ENCODE measurements at regions not wholly inside any gene's neighbourhood (a gene's known extent, or its start where the extent isn't known, plus 50 kb on each side); places are given as distances from the start of the nearest gene placed in this dataset.

DNA sequence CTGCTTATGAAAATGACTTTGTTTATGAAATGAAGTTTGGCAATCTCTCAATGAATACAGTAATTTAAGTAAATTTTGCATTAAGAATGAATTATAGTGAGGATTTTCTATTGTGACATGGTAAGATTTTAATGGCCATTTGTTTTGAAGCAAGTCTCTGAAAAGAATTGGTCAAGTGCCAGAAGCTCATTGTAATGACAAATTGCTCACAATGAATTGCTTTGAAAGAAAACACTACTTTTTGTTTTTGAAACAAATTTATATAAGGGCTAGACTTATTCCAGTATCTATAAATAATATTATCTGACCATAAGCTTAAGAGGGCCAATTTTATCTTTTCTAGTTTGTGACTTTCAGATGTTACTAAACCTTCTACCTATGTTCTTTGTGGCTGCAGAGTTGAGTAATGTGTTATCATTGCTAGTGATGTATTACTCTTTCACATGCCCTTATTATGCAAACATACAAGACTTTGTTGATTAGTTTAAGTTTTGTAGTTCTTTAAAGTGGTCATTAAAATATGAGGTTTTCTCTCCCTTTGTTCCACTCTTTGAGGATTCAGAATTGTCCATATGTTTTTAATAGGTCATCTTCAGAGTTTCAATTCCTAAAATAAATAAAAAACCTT is 93.0 kb upstream of the ZNF608 start:
- DNase-seq (ENCODE audit: low read depth in 3 of 3) = no peak

DNA sequence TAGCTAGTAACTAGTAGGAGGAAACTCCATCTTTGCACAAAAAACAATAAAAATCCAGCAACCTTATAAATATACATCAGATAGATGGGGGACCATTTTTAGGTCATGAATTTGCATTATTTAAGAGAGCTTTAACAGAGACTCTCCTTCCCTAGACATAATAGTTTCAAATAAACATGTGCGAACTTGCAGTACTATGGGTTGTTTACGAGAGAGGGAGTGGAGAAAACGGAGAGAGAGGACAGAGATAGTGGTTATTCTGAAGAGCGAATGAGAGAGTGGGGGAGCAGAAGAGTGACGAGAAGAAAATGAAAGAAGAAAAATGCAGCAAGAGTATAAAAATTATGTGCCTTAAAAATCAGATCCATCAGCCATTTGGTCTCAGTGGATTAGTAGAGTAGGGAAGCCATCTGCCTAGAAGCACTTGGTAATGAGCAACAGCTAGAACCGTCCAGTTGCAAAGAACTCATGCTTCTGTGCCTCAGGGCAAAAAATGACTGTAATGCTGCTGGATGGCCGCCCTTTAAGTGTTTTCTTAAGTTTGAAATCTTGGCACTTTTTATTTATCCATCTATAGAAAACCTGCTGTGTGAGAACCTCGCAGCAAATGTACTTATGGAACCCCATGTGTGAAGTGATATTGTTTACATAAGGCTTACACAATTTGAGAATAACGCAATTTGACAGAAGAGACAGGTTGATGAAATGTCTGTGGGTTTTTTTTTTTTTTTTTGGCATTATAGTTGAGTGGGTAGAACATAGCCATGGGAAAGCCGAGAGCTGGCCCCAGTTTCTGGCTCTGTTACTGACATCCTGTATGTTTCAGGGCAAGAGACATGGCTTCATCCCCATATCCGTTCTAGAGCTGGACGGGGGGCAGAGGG is 95.6 kb upstream of the ZNF608 start:
- DNase-seq (ENCODE audit: low read depth in 3 of 3) = no peak

DNA sequence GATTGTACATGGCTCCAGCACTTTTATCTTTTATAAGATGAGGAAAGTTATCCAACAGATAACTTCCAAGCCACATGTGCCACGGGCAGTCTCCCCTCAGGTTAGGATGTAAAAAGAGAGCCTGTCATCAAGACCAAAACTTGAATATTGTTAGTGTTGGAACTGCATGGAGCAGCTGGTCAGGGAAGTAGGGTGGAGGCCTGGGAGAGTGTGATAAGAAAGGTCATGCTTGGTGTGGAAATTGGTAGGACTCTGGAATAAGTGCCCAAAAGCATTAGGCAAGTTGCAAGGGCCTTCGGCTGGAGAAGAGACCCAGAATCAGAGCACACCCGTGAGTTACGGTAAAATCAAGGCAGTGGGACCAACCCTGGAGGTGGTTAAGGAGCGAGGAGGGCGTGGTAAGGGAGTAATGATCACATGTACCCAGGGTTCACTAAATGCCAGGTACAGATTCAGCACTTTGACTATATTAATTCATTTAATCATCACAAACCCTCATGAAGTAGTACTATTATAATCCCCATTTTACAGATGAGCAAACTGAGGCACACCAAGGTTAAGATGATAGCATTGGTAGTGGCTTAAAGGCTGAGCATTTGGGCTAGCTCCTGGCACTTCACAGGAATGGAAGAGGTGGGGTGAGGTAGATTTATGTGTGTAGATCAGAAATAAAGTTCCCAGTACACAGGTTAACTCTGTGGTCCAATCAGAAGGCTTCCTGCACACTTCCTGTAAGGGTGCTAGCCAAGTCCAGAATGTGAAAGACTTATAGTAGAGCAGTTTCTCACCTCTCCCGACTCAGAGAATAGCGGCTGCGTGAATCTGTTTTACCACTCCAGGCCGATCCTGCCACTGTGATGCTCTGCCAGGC is 96.5 kb upstream of the ZNF608 start:
- DNase-seq (ENCODE audit: low read depth in 3 of 3) = no peak

DNA sequence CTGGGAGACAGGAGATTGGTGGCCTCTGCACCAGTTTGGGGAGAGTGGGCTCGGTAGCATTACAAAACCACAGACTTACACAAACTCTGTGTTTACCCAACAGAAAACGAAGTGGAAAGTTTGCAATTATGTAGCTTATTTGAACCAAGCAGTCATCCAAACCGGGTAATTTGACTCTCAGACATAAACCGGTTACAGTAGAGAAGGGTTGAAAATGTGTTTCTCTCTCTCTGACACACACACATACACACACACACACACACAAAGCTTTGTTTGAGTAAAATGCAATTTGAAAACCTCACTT is 97.1 kb upstream of the ZNF608 start:
- DNase-seq (ENCODE audit: low read depth in 3 of 3) = no peak

DNA sequence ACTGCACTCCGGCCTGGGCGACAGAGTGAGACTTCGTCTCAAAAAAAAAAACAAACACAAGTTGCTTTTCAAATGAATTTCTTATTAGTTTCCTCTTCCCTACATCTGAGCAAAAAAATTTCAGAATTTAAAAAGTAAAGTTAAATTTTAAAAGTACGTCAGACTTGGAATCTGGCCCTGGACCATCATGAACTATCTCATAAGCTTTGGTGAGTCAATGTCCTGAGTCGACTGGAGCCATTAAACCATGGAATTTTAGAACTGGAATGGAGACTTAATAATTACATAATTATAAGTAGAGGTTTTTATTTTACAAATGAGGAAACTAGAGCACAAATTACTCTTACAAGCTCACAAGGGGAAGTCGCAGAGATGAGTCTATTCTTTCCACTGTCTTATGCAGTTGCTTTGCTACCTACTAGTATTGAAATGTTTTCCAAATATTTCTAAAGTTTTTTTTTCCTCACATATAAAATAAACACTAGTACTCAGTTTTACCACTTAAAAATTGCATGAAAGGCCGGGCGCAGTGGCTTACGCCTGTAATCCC is 98.0 kb upstream of the ZNF608 start:
- DNase-seq (ENCODE audit: low read depth in 3 of 3) = no peak

DNA sequence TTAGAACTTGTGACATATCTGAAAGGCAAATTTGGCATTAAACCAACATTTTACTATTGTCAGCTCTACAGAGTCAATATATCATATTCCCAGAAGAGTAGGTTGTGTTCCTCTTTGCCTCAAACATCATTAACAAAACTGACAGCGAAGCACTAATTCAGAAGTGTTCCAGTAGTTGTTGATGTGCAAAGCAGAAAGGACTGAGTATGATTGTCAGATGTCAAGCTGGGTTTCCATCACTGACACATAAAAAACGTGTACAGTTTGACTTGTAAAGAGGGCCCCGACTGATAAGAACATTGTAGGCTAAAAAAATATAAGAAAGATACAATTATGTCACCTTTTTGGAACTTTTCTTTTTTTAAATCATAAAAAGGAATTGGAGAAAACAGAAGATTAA is 101.5 kb upstream of the ZNF608 start:
- no peak for DNase-seq (ENCODE audit: low read depth in 3 of 3)

DNA sequence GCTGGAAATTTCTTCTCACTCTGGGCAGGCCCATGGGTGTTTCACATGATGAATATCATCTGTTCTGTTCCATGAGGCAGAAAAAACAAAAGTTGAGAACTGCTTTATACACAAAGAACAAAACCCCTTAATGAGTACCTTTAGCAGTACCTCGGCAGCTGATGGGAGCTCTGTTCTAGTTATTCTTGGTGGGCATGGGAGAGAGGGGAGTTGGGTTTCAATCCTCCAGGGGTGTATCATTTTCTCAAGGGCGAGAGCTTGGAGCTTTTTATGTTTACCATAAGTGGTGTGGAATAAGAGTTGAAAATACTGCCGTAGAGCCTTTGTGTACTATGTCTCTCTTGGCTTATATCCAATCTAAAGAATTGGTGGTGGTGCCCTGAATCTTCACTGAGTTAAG is 103.3 kb upstream of the ZNF608 start:
- no peak for DNase-seq (ENCODE audit: low read depth in 3 of 3)

DNA sequence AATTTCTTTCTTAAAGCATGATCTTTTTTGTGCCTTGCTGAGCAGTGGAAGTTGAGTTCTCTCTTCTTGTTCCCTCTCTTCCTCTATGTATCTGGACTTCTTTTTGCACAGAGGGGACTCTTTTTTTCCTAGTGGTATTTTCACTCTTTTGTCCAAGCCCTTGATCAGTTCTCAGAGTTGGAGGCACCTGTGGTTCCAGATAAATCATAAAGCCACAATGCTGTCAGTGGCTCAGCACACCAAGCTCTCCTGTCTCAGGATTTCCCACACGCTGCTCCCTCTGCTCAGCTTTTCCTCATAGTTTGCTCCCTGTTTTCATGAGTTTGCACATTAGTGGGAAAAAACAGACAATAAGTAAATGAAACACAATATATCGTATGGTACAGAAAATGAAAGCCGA is 110.3 kb upstream of the ZNF608 start:
- no peak for DNase-seq (ENCODE audit: low read depth in 3 of 3)

DNA sequence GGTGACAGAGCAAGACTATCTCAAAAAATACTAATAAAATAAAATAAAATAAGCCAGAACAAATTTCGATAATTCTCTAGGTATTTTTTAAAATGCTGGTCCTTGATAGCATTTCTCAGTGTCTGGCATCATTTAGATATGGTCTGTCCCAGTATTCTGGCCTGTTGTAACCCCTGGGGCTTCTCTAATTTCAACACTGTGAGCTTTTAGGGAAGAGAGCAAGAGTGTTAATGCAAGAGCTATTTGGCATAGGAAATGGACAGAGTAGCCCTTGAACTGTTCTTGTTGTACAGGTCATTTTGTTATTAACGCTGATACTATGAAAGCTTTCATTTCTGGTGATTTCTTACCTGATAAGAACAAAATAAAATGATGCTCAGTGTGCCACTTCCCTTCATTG is 112.2 kb upstream of the ZNF608 start:
- DNase-seq (ENCODE audit: low read depth in 3 of 3) = no peak

DNA sequence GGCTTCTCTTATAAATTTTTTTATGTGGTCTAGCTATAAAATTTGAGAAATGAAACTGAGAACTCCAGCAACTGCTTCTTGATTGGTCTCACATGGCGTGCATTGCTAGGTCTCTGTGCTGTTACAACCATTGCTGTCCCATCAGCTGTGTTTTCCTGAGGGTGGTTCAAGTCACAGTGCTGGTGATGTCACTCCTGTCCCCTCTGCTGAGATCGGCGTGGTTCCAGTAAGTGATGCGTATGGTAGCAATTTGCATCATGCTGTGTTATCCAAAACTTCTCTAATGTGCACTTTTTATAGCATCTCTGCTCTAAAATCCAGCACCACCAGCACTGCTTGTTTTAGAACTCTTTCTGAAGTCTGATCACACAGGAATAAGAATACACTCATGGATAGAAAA is 112.6 kb upstream of the ZNF608 start:
- no peak for DNase-seq (ENCODE audit: low read depth in 3 of 3)

DNA sequence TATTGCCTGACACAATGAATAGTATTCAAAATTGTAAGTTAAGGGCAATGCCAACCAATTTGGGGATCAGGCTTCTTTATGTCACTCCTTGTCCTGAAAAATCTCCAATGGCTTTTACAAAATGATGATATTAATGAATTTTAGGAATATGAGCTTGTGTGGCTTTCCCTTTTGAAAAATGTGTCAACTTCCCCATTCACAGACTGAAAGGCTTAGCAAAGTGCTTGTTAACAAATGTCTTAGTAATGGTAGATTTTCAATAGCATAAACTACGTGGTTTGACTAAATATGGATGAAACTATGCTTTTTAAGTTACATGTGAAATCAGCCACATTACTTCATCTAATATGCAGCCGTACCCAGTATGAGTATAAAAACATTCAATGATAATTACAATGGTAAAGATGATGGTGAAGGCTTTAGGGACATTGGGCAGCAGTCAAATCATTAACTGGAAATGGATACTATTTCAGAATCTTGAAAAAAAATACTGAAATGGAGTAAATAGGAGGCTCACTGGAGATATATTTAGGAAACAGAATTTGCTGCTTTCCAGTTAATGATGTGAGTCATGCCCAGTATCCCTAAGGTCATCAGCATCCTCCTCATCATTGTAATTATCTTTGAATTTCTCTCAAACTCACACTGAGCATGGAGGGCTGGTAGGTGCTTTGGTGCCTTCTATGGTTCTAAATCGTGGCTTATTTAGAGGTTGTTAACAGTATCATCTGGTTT is 113.3 kb upstream of the ZNF608 start:
- DNase-seq (ENCODE audit: low read depth in 3 of 3) = no peak

DNA sequence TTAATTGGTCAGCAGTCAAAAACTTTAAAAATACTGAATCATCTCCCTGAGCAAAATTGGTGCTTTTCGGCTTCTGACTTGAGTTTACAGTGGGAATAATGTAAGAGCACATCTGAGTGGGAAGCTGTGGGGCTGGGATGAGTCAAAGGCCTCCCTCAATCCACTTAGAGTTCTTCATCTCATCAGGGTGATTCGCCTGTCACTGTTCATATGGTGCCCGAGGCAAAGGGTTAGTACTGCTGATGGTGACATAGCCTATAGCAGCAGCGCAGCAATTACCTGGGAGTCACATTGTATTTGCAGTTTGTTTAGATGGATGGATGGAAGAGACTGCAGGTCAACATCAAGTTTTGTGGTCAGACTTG is 113.8 kb upstream of the ZNF608 start:
- DNase-seq (ENCODE audit: low read depth in 3 of 3) = no peak

DNA sequence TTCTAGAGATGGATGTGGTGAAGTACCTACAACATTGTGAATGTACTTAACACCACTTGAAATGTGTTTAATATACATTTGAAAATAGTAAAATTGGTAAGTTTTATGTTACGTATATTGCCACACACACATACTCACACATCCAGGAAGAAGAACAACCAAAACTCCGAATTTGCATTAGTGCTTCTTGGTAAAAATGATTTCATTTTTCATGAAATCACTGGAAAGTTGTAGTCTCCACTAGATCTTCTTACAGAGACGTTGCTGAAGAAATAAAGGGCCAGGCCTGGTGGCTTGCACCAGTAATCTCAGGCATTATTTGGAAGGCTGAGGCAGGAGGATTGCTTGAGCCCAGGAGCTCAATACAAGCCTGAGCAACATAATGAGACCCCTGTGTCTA is 118.6 kb upstream of the ZNF608 start:
- DNase-seq (ENCODE audit: low read depth in 3 of 3) = no peak

DNA sequence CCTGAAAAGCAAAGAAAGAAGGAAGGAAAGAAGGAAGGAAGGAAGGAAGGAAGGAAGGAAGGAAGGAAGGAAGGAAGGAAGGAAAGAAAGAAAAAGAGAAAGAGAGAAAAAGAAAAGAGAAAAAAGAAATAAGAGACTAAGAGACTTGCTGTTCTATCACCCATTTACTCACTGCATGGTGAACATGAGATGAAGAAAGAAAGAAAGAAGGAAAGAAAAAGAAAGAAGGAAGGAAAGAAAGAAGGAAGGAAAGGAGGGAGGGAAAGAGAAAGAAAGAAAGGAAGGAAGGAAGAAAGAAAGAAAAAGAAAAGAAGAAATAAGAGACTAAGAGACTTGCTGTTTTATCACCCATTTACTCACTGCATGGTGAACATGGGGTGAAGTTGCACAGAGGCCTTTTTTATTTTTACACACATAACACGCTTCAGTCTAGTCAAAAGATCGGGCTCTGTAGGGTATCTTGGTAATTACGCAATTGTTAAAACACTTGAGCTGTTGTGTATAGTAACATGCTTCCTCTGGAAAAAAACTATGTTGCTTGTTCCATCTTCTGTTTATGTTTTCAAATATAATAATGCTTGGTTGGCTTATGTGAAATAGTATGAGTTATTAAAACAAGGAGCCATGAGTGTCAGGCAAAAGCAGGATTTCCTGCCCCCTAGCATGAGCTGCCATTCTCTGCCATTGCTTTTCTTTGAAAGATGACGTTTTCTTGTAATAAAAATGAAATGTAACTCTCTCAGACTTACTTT is 119.3 kb upstream of the ZNF608 start:
- no peak for DNase-seq (ENCODE audit: low read depth in 3 of 3)

DNA sequence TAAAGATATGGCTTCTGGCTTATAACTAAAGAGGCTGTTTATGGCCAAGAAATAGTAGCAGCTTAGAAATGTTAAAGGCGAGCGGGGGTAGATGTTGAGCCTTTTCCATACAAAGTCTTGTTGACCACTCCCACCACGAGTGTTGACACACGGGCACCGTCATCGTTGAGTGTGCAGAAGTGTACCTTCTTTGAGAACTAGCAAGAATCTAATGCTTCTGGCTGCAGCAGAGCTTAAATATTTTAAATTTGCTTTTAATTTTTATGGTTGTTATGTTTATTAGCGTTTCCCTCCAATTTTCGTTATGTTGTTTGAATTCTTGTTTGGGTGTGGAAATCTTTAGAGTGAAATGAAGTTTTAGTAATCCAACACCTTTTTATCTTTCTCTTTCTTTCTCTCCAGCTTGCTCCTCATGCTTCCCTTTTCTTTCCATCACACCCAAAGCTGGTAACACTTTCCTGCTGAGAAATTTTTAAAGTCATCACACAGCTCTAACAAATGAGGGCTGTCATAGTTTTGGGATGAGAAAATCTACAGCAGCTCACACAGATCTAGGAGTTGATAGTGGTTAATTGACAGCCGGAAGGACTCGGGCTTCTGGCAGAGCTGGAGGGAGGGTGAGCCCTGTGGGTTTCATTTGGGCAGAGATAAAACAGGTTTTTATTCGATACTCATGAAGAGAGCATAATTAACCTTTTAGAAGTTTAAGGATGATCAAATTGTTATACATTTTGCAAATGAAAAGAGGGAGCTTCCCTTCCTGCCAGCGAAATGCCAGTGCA is 120.1 kb upstream of the ZNF608 start:
- no peak for DNase-seq (ENCODE audit: low read depth in 3 of 3)

DNA sequence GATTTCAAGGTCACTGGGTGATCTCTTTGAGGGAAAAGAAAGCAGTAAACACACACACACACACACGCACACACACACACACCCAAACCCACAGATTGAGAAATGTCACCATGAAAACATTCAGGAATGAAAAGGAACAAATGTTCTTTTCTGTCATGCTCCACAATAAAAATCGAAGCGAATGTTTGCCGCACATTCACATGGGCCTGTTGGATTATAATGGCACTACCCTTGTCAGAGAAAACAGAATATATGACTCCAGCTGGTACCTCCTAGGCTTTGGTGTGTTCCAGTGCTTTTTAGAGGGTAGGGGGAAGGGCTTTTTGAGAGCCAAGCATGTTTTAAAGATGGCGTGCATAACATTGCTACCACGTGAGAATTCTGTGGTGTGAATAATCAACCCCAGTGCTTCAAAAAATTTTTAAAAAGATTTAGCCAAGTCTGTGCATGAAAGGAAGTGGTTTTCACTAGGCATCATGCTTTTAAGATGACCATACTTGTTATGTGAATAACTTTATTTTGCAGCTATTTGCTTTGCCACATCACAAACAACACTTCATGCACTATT is 120.8 kb upstream of the ZNF608 start:
- DNase-seq (ENCODE audit: low read depth in 3 of 3) = no peak

DNA sequence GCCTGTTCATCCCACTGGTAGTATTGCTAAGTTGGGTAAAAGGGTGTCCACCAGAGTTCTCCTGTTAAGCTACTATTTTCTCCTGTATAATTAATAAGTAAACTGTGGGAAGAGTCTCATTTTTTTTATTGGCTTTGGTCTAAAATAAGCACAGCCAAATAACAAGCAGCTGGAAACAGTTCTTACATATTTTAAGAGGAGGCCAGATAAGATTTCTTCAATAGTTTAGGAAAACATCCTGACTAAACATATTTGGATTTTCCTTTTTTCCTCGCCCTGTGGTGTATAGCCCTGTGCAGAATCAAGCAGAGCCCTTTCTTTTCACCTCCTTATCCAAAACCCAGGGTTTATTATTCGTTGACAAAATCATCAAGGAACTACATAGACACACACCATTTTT is 122.2 kb upstream of the ZNF608 start:
- no peak for DNase-seq (ENCODE audit: low read depth in 3 of 3)

DNA sequence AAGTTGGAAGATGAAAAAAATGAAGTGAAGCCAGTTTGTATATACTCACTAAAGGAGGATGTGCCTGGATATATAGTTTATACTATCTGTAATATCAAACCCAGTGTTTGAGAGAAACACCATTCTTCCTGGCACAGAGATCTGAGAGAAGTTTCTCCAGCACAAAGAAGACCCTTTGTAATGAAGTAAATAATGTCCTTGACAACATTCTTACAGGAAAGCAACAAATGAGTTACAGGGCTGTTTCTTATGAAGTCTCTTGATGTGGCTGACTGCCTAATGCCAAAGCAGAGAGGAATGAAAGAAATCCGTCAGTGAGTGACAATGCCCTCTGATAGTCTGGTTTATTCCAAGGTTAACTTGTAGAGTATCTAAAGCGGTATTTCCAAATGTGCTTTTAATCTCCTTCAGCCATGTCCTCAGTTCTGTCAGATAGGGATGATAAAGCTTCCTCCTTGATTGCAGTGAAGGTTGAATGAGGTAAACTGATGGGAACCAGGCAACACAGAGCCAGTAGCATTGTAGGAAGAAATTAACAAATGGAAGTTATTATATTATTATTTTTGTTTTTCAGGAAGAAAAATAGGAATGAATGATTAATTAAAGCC is 123.1 kb upstream of the ZNF608 start:
- no peak for DNase-seq (ENCODE audit: low read depth in 3 of 3)

DNA sequence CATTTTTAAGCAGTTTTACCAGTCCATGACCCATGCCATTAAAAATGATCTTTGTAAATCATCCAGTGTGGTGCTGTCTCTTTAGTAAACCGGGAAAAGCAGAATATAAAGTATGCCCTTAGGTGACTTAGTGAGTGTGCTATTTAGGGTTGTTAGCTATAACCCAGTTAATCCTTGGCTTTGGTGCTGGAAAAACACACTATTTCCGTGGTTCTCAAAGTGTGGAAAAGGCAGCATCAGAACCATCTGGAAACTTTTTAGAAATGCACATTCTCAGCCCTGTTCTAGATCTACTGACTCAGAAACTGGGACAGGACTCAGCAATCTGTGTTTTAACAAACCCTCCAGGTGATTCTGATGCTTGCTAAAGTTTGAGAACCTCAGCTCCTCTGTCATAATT is 123.6 kb upstream of the ZNF608 start:
- DNase-seq (ENCODE audit: low read depth in 3 of 3) = no peak

DNA sequence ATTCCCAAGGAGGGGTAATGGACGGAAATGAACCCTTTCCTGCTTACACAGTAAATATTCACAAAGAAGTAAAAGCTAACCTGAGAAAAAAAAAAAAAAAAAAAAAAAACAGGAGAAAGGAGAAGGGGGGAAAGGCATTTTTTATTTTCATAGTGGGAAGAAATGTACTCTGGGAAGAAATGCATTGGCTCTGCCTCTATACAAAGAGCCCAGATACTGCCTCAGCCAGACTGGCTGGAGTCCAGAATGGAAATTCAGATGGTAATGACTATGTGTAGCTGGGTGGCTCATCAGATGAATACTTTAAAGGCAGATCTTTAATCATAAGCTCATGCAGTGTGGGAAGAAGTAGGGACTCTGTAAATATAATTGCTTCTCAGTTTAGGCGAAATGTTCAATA is 124.9 kb upstream of the ZNF608 start:
- no peak for DNase-seq (ENCODE audit: low read depth in 3 of 3)

All from stimulated activated CD4-positive, alpha-beta T cell treated with anti-CD3 and anti-CD28 coated beads, TNF-alpha, amount 100 ng/mL, for 48 hours (primary cell).